ENCODE measurements at regions not wholly inside any gene's neighbourhood (a gene's known extent, or its start where the extent isn't known, plus 50 kb on each side); places are given as distances from the start of the nearest gene placed in this dataset.

DNA sequence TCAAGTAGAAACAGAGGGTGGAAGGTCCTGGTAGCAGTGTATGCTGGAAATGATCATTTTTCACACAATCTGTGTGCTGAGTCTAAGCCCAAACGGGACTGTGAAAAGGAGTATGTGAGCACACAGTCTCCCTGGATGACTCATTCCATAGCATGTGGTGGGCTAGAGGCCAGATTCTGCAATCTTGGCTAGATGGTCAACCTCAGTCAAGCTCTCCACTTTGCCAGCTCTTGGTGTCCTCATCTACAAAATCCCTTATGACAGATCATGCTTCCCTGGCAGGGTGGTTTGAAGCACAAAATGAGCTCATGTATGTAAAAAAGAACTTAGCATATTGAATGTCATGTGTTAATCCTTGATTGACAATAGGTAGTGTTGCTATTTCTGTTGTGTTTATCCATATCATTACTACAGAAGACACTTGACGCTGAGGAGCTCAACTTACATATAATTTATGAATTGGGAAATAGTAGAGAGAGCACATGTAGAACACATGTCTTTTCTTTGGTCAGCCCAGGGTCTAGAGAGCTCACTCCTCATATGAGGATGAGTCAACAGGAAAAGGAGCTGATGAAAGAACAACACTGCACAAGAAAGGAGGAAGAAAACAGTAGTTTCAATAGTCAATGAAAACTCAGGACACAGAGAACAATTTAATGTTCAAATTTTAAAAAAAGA lies 517.5 kb downstream of the BCL11B start:
- DNase-seq, result no peak

DNA sequence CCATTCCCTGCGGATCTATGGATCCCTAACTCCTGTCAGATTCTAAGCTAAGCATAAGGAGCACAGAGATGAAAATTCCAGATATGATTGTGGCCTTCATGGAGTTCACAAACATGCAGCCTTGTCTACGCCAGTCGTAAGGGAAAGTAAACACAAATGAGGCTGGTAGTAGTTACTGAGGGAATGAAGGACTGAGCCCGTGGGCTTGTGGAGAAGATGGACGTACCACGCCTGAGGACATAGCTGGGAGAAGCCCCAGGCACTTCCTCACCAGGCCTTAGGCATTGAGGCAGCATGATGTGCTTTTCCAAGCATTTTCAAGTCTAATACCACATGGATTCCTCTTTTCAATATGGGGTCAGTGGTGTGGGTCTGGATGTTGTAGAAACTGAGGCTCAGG lies 515.2 kb downstream of the BCL11B start:
- DNase-seq, result no peak

DNA sequence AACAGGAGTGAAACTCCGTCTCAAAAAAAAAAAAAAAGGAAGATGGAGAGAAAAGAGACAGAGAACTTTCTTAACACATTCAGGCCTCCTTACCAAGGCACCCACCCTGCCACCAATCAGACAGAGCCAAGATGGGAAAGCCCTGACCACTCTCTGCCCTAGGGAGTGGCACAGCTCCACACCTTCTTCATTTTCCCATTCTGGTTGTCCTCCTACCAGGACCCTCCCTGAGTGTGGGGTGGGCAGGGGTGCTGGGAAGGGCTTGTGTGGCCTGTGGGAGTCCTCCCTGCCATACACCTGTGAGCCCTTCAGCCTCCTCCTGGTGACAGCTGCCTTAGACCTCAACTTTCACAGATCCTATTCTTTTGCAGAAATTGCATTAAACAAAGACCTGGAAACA lies 513.6 kb downstream of the BCL11B start:
- no peak for DNase-seq

DNA sequence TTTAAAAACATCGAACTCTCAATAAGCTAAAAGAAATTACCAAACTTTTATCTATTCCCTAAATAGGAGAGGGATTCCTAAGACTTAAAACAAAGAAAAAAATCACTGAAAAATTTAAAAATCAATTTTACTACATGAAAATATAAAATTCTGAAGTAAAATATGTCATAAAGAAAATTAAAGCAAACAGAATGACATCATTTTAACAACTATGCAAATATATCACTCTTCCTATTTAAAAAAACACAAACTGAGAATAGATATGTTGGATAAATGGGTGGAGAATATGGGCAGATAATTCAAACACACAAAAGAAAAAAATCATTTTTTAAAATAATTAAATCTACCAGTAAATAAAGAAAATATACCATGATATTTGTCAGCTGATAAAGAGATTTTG lies 510.0 kb downstream of the BCL11B start:
- DNase-seq, result no peak

DNA sequence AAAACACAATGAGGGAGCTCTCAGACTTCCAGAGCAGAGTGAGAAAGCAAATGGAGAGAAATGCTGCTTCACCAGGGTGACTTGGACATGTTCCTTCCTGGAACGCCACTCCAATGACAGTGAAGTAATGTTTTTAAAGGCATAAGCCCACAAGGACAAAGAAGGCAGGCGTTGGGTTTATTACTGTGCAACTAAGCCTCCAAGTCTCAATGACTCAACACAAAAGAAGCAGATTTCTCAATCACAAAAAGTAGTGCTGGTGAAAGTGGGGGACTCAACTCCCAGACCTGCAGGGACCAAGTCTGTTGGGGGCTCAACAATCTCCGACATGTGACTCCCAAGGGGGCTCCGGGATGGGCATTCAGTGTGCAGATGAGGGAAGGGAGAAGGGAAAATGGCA lies 505.2 kb downstream of the BCL11B start:
- DNase-seq, result no peak

DNA sequence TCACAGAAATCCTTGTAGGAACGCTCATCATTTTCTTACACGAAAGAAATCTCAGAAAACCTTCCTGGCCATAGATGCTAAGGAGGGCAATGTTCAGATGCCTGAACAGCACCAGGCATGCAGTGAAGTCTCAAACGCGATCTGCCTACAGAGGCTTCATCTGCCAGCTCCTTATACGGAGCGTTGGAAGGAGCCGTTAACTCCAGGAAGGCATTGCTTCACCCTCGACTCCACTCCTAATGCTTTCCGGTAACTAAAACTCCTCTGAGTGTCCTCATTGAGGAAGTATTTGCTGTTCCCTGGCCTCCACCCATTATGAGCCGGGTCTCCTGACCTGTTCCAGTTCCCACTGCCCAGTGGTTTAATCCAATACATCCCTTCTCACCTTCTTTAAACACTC lies 502.7 kb downstream of the BCL11B start:
- no peak for DNase-seq

DNA sequence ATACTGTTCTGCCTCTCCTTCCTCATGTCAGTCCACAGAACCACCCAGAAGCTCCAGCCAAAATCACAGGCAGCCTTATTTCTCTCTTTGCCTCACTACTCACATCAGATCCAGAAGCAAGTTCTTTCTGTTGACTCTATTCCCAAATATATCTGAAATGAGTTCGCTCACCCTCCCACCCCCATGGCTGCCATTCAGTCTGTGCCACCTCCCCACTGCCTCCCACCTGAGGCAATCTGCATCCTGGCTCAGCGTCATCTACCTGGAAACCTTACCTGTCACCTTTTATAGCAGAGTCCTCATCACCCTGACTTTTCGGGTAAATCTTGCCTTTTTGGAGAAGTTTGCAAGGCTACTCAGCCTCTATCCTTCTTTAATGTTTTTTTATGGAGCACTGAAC lies 501.8 kb downstream of the BCL11B start:
- no peak for DNase-seq

DNA sequence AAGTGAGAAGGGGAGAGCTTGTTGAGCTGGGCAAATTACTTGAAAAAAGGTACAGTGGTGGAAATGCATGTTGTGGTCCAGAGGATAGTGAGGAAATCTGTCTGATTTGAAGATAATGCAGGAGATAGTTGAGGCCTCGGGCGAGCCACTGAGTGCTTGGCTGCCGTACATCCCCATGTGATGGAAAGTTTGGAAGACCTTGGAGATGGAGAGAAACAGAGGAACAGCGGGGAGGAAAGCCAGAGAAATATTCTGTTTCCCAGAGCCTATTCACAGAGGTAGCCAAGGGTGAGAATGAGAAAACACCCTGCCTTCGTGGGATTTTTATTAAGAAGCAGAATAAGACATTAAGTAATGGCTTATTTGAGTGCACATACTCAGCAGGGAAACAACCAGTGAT lies 498.2 kb downstream of the BCL11B start:
- DNase-seq, result no peak

DNA sequence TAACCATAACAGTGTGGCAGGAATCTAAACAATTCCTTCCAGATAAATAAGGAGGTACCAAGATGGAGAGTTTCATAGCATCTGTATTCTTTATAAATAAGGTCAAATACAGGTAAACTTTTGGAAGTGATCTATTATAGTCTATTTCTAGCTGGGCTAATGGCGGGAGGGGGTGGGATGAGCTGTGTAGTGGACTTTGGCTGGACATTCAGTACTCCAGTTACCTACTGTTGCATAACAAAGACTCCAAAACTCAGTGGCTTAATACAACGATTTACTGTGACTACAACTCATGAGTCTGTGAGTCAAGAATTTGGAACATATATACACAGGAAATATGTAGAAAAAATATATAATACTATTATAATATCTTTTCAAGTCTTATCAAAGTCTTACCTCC lies 496.1 kb downstream of the BCL11B start:
- no peak for DNase-seq

DNA sequence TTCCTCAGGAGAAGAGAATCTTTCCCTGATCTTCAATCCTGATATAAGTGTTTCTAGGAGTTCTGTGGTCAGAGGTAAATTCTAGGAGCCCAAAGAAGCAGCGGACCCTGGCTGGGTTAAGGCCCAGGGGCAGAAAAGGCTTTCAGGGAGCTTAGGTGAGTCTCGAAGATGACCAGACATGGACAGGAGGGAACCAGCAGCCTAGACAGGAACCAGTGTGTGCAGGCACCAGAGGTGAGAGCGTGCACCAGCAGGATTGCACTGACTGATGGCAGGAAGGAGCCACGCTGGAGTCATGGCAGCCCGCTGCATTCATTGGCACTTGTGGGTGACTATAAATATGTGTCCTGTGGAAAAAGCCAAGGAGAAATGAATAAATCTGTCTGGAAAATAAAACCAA lies 489.9 kb downstream of the BCL11B start:
- DNase-seq, result no peak

DNA sequence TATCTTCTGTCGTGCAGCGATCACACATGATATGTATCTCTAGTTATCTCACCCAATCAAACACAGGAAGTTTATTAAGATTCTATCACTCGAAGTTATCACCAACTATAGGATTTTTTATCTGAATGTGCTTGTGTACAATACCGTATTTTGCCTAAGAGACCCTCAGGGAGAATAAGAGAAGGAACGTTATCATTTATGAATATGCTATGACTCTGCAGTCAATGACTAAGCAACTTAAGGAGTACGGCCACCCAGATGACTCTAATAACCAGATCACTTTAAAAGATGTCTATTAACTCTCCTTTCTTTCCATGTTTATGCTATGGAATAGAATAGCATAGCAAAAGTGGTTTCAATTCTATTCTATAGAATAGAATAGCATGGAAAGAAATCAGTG lies 486.4 kb downstream of the BCL11B start:
- DNase-seq, result no peak

DNA sequence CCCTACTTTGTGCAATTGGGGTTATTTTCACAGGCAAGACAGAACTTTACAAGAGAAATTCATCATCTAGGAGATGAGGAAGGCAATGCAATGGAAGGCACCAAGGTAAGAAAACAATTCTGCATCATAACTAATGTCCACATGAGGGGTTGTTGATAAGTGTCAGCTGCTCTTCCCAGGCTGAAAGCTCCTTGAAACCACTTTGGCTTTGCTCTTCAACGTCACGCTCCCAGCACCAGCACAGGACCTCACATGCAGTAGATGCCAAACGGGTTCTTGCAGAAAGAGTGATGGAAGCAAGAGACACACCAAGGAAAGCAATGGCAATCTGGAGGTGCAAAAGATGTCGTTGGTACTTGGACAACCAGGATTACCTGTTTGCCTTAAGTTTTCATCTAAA lies 485.5 kb downstream of the BCL11B start:
- DNase-seq, result no peak

DNA sequence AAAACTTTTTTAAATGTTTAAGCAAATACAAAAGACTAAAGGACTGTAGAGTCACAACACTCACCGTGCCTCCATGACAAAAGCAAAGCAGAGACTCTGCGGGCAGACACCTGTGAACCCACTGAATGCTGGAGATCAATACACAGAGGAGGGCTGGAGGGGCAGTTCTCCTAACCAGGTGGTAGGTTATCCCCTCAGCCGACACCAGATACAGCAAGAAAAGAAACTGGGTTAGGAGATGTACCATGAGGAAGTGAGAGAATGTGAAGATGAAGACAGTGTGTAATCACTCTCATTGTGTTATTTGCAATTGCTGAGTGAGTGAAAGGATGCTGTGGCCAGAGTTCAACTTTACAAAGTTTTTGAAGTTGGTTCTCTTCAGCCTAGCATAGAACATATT lies 480.3 kb downstream of the BCL11B start:
- DNase-seq, result no peak

DNA sequence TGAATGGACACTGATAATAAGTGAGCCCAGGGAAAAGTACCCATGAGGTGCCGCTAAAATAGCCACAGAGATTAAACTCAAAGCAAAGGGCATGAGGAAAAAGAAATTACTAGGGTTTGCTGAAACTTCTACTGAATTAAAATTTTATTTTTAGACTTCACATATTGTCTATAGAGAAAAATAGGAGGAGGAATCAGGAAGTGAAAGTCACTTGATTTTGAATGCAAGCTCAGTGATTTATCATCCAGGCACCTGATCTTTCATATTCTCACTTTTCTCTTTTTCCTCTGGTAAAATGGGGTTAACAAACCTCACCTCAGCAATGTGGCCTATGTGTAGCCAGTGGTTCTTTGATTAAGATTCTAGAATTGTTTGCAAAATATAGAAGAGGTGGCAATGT lies 479.8 kb downstream of the BCL11B start:
- DNase-seq, result no peak

DNA sequence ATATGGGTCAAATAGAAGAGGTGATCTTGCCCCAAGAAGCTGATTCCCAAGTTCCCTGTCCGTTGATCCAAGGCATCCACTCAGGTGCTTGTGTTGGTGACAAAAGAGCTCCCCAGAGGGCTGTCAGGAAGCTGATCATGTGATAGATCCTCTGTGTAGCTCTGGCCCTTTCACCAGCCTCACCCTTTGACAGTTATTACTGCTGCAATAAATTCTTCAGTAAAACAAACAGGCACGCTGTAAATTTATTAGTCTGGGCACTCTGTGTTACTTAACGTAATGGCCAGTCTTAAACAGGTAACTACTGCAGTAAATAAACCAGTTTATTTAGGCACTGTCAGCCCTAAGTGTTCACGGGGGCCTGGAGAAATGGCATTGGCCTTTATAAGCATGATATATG lies 473.9 kb downstream of the BCL11B start:
- no peak for DNase-seq

DNA sequence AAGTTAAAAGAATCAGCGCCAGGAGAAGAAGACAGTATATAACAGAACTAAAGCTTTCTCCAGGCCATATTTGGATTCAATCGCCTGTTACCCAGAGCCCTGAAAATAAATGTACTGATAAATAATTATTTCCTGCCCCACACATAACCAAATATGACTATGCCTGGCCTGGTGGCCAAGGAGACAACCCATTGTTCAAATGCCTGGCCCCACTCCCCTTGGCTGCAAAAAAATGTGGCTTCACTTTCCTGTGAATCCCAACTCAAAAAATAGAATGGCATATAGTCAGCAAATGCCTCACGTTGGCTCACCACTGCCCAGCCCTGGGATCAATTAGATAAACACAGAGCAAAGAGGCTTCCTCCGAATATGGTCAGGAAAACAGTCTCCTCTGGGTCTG lies 472.1 kb downstream of the BCL11B start:
- DNase-seq, result no peak

DNA sequence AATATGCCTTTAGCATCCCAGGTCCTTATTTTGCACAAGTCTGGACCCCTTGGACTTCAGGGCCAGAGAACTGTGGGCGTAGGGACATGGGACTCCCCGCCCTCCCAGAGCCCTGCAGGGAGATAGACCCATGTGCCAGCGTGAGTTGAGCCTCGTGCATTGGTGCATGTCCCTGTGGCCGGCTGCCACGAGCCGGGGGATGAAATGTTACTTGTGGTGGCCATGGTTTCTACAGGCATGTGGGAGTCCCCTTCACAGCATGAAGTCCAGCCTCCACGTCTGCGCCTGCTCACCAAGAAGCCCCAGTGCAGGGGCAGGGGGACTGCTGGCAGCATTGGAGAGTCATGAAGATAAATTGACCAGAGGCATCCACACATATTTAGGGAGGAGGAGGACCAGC lies 470.0 kb downstream of the BCL11B start:
- no peak for DNase-seq

DNA sequence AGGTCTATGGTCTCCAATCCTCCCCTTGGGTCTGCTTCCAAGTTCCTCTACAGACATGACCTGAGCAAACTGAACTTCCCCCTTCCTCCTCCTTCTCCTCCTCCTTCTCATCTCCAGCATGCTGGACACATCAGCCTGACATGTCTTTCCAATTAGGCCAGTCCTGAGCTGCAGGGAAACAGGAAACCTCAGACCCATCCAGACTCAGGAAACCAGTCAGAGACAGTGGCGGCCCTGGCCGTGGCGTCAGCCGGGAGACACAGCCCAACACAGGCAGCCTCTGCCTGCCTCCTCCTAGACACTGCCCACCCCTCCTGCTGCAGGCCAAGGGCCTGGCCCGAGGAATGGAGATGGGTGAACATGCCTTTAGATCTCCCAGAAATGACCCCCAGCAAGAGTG lies 468.8 kb downstream of the BCL11B start:
- no peak for DNase-seq

DNA sequence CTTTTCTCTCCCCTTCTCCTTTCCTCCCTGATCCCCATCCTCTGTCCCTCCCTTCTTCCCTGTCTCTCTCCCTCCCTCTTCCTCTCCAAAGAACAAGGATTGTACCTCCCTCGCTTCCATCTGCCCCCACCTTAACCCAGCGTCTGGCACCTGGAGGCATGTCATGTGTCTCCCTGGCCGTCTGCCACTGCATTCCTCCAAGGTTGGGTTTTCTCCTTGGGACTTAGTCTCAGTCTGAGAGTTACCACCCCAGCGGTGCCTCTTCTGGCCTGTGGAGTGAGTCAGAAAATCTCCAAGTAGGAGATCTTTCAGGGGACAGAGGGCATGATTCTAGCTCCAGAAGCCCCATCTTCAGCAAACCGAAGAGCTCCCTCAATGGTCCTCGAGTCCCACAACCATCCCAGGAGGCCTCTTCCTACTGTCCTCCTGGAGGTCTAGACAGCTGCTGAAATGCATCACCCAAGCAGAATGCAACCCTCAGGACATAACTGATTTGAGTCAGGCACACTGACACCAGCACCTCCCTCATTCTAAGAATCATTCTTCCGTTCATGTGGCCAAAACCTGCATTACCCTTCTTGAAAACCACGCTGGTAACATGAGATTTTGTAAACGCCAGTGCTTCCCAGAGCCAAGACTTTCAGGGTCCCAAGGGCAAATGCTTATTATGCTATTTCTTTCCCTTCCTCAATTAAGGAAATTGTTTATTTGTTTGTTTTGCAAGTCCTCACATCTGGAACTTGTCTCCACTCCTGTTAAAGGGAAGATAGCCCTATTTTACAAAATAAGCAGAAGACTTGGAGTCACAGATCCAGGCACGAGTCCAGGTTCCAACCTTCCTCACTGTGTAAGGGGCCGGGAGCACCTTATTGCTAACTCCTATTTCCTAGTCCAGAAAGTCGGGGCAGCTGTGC lies 463.2 kb downstream of the BCL11B start:
- no peak for DNase-seq

DNA sequence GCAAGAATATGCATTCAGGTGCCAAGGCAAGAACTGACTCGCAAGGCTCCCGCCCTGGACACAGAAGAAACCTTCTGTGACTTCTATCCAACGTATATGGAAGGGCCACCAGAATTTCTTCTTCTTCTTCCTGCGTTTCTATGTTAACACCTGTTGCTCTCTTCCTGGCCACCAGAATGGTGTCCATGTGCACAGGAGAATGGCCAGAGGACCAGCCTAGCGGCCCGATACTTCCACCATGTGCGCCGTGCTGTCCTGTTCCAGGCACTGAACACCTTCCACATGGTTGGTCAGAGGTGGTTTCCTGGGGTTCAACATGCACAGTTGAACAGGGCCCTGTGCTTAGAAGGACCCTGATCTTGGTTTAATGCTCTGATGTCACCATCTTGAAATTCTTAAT lies 455.8 kb downstream of the BCL11B start:
- no peak for DNase-seq

DNA sequence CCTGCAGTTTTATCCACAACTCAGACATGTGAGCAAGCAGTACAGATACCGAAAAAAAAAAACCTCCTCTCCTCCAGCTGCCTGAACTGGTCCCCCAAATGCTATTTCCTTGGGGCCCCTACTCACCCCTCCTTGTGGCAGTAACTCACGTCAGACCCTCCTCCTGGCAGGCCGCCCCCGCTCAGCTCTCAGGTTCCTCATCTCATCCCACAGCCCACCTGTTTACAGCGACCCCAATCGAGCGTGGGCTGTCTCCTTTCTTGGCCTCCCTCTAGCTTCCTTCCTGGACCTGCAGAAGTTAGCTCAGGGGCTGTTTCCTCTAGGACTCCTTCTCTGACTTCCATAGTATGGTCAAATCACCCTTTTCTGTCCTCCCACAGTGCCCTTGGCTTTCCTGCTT lies 455.3 kb downstream of the BCL11B start:
- no peak for DNase-seq

DNA sequence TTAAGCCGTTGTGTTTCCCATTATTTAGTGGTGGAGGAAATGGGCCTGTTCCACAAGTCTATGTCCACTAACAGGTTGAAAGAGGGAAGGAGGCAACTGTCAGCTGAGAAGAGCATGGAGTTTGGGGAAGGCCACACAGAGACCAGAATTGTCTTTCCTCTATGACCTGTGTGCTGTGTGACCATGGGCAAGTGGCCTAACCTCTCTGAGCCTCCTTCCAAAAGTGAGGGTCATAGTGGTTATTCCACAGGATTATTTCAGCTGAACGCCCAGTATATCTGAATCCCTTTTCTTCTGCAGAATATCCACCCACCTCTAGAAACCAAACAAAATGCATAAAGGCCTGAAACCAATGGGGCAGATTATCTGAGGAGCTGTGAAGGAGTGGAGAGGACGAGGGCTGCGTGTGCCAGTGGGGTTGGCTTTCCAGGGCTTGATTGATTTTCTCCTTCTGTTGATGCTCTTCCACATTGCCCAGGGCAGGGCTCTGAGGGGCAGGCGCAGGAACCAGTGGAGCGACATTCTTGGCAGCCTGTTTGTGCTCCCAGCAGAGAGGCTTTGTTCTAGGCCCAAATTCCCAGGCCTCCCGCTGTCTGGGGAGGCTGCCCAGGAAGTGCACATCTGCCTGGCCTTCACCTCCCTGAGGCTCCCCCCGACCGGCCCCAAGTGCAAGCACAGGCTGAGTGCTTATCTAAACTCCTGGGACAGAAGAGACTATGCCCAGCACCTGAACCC lies 452.7 kb downstream of the BCL11B start:
- no peak for DNase-seq

DNA sequence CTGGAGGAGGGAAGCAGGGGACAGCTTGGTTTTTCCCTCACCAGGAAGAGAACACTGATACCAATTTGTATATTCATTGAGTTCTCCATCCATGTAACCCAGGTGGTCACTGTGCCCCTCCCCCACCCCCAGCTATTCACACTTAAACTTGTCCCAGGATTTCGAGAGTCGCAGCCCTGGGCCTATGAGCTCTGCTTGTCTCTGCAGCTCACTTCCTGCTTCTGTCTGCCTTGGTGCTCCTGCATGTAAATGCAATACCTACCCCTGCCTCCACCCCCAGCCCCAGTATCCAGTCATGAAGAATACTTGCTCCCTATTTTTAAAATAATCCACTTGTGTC lies 452.2 kb downstream of the BCL11B start:
- DNase-seq, result no peak

DNA sequence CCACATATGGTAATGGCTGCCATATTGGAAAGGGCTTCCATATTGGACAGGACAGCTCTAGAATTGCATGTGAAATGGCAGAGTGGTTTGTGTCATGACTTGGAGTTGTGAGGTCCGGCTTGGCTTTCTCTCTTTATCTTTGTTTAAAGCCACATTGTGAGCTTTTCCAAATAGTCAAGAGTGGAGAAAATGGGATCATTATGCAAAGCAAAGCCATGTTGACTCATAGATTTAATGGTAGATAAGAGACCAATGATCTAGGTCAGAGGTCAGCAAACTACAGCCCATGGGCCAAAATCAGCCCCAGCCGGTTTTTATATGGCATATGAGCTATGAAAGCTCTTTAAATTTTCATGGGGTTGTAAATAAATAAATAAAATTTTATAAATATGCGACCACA lies 449.1 kb downstream of the BCL11B start:
- DNase-seq, result no peak
